D341Med (cell line): ENCODE measurements at regions not wholly inside any gene's neighbourhood (a gene's known extent, or its start where the extent isn't known, plus 50 kb on each side); places are given as distances from the start of the nearest gene placed in this dataset.
"Not testable (repeated sequence)": the region's sequence is repeated elsewhere in the genome, so short reads cannot be mapped to it uniquely, and the experiment has no call there.

ENCODE experiments used
- DNase-seq: peaks from one replicate; pipeline ENCODE4 v3.0.0; 2012; ENCODE audit warnings: low spot score

- no peak for DNase-seq
Measured at GRCh38 chr3:176328666-176329065, 868.6 kb downstream of the TBL1XR1 start.

GRCh38 chr3:176328198-176328597 is 869.1 kb downstream of the TBL1XR1 start:
- no peak for DNase-seq

GRCh38 chr3:176326894-176327490 is 870.3 kb downstream of the TBL1XR1 start:
- not testable (repeated sequence) for DNase-seq

- DNase-seq: not testable (repeated sequence)
Measured at GRCh38 chr3:176321532-176321931, 875.8 kb downstream of the TBL1XR1 start.

- DNase-seq: no peak
Measured at GRCh38 chr3:176321099-176321498, 876.2 kb downstream of the TBL1XR1 start.

- DNase-seq: no peak
Measured at GRCh38 chr3:176313426-176313825, 883.9 kb downstream of the TBL1XR1 start.

GRCh38 chr3:176310641-176311040 is 886.6 kb downstream of the TBL1XR1 start:
- no peak for DNase-seq

GRCh38 chr3:176302271-176302670 is 895.0 kb downstream of the TBL1XR1 start:
- DNase-seq: no peak

- DNase-seq: no peak
Measured at GRCh38 chr3:176296066-176296597, 901.1 kb downstream of the TBL1XR1 start.

GRCh38 chr3:176293276-176293675 is 904.0 kb downstream of the TBL1XR1 start:
- no peak for DNase-seq

- DNase-seq: no peak
Measured at GRCh38 chr3:176286476-176287085, 910.7 kb downstream of the TBL1XR1 start.

- DNase-seq: no peak
Measured at GRCh38 chr3:176275538-176275937, 921.7 kb downstream of the TBL1XR1 start.

- DNase-seq: no peak
Measured at GRCh38 chr3:176275113-176275512, 922.2 kb downstream of the TBL1XR1 start.

- DNase-seq: no peak
Measured at GRCh38 chr3:176274161-176274560, 923.1 kb downstream of the TBL1XR1 start.

- no peak for DNase-seq
Measured at GRCh38 chr3:176262071-176262470, 935.2 kb downstream of the TBL1XR1 start.

- DNase-seq: peak; percentile 23
Measured at GRCh38 chr3:176247191-176247590, 950.1 kb downstream of the TBL1XR1 start.

- no peak for DNase-seq
Measured at GRCh38 chr3:176219970-176220369, 977.3 kb downstream of the TBL1XR1 start.

GRCh38 chr3:176214758-176215157 is 982.5 kb downstream of the TBL1XR1 start:
- no peak for DNase-seq

- DNase-seq: not testable (repeated sequence)
Measured at GRCh38 chr3:176213314-176213713, 984.0 kb downstream of the TBL1XR1 start.

- no peak for DNase-seq
Measured at GRCh38 chr3:176208915-176209314, 988.4 kb downstream of the TBL1XR1 start.

- DNase-seq: no peak
Measured at GRCh38 chr3:176208283-176208682, 989.0 kb downstream of the TBL1XR1 start.

- DNase-seq: no peak
Measured at GRCh38 chr3:176206809-176207208, 990.5 kb downstream of the TBL1XR1 start.

GRCh38 chr3:176202652-176203051 is 994.6 kb downstream of the TBL1XR1 start:
- DNase-seq: no peak
